Activated gamma-delta T cell (primary cell): ENCODE measurements at regions not wholly inside any gene's neighbourhood (a gene's known extent, or its start where the extent isn't known, plus 50 kb on each side); places are given as distances from the start of the nearest gene placed in this dataset.

Experiments
- DNase-seq: peaks from one replicate; lab custom pipeline; 2025; lab: John Stamatoyannopoulos, UW

DNA sequence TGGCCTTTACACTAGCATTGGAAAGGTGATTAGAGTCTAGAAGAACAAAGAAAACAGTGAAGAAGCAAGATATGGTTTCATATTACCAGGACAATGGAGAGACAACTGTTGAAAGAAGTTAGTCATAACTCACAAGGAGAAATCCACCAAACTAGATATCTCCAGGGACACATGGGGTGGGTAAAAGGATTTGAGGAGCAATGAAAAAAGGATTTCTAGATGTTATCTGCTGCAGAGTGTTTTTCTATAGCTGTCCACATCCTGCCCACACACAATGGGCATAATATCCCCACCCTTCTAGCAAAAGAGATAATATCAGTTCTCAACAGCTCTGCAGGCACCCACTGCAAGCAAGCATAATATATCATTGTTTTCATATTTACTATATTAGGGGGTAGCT lies 303.1 kb downstream of the HAO1 start:
- no peak for DNase-seq

DNA sequence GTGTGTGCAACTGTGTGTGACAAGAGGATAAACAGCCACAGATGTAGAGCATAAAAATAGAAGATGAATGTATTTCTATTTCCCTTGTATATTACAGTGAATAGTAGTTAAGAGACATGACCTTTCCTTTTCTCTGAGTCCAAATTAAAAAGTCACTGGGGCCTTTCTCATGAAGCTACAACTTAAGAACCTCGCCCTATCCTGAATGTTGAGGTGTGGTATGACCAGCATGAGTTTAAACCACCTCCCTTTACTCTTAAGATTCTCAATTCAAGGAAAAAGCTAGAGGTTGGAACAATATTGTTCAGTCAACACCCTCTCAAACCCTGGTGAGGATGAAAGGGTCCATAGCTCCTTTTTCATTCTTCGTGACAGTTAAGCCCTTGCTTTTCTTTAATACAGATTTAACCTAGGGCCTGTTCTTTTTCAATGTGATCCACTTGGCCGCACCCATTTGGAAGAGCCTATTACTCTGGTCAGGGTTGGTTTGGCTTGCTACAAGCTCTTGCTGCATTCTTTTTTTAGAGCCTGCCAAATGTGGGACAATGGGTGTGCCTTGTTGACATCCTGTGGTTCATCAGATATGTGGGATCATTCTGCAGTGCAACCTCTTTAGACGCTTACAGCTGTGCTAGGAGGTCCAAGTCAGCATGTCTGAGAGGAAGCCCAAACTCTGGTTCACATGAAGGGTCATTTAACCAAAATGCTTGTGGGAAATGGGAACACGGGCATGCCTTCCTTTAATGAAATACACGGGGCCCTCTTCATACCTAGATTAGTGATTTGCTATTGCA lies 290.0 kb downstream of the HAO1 start:
- no peak for DNase-seq

DNA sequence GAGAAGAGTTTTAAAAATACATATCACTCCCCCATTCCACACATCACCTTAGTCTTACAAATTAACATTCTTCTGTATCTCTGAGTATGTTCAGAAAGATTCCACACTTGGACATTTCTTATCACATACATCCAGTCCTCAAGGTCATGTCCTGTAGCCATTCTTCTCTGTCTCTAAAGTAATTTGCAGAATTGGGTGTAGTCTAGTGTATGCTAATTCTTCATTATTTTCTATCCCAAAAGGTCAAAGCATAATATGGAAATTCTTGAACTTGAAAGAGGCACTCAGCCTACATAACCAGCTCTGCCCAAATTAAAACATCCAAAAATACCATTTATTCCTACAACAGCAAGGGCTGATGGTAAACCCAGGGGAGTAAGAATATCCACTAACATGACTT lies 286.0 kb downstream of the HAO1 start:
- no peak for DNase-seq

DNA sequence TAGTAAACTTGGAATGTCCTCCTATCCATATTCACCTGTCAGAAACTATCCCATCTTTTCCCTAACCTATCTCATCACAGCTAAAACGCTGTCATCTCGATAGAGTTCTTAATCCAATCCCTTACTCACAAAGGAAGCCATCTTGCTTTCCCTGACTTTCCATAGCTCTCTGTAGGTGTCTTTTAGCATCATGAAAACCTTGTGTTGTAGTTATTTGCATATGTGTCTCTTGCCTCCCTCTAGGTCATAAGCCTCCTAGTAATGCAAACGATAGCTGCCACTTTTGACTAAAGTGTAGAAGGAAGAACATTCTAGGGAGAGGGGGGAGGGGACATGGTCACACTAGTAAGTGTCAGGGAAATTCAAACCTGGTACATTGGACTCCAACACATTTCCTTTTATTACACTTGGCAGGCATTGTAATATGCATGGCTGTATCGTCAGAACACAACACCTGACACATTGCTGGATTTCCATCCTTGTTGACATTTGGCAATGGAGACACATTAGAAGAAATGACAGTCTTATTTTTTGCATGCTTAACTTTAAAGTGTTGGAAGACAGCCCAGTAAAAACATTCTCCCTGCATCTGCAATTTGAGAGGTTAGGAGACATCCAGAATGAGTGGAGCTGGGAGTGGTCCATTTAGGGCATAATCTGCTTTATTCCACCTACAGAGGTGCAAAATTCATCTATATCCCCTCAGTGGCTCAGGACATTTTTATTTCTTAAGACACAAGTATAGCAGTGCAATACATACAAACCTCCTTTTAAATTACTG lies 283.4 kb downstream of the HAO1 start:
- DNase-seq: no peak

DNA sequence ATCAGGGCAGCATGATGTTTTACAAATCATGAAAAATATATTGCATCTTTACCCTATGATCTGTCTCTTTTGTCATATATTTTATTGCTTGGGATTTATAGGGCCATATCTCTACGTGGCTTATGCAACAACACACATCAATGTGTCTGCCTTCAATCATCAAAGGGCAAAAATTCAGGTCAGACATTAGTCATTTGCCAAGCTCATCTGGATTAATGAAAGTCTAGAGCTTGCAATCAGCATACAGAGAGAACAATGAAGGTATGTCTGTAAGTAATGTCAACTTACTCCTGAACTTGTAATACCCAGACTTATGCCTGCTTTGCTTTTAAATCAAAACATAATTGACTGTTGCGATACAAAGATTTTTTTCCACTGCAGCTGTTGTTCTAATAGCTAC lies 282.7 kb downstream of the HAO1 start:
- DNase-seq: no peak

DNA sequence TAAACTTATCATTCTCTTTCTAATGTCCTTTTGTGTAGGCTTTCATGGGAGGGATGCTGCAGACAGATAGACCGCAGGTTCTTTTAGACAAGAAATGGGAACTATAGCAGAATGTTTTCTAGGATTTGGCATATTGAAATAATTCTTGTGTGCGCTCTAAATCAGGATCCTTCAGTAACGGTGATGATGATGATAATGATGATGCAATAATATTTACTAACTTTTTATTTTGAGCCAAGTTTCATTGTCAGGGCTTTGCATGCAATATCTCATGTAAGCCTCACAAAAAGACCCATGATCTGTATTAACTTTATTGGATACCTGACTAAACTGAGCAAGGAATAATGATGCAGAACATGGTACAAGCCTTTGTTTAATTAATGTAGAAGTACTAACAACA lies 280.1 kb downstream of the HAO1 start:
- DNase-seq: no peak

DNA sequence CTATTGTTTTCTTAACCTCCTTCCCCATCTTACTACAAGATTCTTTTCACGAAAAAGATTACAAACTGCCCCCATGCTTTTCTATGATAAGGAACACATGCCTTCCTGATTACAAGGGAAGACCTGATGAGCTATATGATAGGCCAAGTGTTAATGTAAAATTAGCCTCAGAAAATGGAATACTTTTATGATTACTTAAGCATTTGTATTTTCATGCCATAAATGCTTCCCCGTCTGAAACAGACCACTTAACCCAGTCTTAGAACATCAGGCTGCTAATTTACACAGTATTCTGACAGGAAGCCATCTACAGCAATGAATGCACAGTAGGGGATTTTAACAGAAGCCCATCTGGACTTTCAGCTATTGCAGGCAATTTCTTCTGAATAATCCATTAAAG lies 274.9 kb downstream of the HAO1 start:
- no peak for DNase-seq

DNA sequence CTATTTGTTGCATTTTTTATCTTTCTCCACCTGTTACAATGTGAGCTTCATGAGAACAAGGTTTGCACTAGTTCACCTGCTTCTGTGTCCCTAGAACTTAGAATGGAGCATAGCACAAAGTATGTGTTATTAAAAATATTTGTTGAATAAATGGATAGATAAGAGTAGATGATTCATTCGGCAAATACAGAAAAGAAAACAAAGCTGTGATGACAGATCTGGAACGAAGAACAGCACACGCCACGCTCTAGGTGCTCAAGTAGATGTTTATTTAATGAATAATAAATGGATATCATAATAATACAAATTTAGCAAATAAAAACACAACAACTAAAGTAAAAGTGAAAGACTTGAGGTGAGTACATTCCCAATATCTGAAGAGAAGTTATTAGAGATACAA lies 273.1 kb downstream of the HAO1 start:
- DNase-seq: no peak

DNA sequence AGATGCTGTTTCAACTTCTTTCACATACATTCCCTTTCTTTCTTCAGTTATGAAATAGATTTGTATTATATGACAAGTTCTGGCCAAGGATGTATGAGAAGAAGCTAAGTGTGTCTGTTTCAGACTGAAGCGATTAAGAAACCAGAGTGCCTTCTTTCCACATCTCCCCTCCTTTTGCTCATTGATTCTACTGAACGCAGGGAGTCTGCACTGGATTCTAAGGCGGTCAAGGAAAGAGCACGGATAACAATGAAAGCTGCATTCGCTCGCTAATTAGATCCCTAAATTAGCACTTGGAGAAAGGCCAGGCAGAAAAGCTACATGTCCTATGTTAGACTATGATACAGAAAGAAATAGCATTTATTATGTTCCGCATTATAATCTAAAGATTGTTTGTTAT lies 267.7 kb downstream of the HAO1 start:
- DNase-seq: no peak

DNA sequence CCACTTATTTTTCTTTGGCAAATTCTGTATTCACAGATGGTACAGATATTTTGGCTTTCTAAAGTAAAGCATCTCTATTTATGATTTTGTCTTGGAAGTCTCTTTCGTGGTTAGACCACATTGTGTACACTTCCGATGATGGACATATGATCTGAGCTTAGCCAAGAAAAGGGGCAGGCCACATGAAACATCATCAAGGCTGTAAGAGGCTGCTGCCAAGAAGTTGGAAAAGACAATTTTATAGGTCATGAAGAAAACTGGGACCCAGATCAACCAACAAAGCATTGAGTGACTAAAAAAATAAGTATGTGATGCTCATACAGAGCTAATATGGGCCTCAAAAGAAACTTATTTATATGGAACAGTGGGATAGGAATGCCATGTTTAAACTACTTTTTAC lies 266.4 kb downstream of the HAO1 start:
- no peak for DNase-seq

DNA sequence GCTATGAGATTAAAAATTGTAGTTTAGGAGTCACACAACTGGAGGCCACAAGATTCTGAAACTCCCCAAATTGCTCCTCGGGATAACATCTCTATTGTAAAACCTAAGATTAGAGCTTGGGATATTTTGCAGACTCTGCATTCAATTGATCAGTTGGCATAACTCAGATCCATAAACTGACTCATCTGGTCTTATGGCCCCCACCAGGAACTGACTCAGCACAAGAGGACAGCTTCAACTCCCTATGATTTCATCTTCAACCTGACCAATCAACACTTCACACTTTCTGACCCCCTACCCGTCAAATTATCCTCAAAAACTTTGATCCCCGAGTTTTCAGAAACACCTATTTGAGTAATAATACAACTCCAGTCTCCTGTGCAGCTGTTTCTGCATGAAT lies 257.3 kb downstream of the HAO1 start:
- DNase-seq: no peak

DNA sequence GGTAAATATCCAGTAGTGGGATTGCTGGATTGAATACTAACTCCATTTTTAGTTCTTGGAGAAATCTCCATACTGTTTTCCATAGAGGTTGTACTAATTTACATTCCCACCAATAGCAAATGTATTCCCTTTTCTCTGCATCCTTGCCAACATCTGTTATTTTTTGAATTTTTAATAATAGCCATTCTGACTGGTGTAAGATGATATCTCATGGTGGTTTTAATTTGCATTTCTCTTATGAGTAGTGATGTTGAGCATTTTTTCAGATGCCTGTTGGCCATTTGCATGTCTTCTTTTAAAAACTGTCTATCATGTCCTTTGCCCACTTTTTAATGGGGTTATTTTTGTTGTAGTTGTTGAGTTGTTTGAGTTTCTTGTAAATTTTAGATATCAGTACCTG lies 253.2 kb downstream of the HAO1 start:
- DNase-seq: no peak

DNA sequence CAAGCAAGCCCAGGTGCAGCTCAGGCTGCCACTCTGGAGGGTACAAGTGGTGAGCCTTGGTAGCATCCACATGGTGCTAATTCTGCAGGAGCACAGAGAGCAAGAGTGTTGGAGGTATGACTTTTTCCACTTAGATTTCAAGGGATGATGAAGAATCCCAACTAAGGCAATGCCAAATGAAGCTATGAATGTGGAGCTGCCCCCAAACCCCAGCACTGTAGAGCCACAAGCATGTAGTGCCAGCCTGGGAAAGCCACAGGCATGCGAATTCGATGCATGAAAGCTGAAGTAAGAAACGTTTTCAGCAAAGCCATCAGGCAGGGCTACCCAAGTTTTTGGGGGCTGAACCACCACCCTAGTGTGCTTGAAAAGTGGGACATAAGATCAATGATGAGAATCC lies 251.1 kb downstream of the HAO1 start:
- DNase-seq: no peak

DNA sequence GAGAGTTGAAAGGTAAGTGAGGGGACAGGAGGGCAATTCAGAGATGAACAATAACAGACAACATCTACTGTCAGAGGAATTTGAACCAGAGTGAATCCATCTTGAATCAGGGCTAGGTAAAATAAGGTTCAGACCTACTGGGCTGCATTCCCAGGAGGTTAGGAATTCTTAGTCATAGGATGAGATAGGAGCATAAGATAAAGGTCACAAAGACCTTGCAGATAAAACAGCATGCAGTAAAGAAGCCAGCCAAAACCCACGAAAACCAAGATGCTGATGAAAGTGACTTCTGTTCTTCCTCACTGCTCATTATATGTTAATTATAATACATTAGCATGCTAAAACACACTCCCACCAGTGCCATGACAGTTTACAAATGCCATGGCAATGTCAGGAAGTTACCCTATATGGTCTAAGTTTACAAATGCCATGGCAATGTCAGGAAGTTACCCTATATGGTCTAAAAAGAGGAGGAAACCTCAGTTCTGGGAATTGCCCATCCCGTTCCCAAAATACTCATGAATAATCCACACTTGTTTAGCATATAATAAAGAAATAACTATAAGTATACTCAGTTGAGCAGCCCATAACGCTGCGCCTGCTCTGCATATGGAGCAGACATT lies 248.5 kb downstream of the HAO1 start:
- no peak for DNase-seq

DNA sequence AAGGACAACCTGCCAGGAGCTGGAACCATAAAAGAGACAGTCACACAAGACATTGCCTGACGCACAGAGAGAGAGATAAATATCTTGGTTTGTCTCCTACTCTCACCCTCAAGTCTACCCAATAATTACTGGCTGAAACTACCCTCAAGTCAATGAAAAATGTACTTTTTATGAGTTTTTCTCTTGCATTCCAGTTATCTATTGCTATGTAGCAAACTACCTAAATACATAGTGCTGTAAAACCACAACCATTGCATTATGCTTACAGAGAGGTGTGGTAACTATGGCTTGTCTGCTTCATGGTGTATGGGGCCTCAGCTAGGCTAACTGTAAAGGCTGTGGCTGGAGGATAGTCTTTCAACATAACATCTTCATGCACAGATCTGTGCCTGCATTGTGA lies 247.8 kb downstream of the HAO1 start:
- DNase-seq: no peak

DNA sequence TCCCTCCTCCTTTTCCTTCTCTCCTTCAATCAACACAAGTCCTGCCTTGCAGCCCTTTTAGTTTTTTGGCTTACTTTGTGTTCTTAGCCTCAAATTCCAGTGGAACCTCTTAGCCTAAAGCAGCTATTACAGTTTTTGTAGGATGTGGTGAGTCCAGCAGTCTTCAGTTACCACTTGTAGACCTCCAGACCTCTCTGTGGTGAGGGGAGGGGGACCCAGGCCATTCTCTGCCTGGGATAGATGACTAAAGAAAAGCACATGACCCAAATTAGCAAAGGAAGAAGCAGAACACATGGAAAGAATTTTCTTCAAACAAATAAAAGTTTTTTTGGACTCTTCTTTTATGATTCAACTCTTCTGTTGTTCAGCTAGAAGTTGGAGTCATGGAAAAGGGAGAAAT lies 246.5 kb downstream of the HAO1 start:
- DNase-seq: no peak

DNA sequence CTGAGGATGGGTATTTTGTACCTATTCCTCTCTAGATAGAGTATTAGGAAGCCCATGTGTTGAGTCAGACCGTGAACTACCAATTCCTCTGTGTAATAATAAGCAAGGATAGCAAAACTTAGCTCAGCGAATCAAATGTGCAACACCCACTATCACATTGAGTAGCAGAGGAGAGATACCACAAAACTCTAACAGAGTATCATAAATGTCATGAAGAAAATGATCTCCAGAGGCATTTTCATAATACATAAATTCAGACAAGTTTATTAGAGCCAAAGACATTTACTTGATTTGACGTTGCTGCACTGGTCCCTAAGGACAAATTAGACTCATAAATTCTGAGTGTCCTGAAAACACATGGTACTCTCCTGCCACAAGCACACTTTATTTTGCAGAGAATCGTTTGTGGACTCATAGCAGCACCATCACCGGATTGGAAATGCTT lies 245.2 kb downstream of the HAO1 start:
- no peak for DNase-seq

DNA sequence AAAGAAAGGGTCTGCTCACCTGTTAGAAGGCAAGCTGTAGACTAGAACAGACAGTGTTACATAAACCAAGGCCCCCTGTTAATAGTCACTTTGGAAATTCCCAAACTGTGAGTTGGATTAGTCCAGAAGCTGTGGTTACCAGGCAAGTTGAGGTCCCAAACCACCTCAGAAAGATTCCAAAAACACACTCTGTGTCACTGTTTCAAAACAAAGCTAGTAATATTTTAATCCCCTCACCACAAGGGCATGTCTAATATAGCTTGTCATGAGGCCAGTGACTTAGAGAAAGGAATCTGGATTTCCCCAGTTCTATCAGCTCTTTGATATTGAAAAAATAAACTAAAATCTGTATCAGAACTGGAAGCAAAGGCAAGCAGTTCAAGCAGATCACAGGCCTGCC lies 244.6 kb downstream of the HAO1 start:
- DNase-seq: no peak

DNA sequence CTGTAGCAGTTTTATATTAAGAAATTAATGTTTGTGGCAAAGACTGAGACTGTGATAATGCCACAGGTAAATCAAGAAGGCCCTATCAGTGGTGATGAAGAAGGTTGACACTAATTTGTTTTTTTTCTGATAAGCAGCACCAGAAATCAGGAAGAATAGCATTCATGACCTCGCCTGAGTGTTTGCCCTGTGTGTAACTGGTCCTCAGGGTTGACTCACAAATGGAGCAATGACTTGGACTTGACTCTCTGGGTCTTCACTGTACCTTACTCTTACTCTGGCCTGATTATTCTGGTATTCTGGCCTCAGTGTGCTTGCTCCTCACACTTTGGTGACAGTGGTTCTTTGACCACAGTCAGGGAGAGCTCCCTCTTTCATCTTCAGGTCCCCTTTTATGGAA lies 243.9 kb downstream of the HAO1 start:
- DNase-seq: no peak

DNA sequence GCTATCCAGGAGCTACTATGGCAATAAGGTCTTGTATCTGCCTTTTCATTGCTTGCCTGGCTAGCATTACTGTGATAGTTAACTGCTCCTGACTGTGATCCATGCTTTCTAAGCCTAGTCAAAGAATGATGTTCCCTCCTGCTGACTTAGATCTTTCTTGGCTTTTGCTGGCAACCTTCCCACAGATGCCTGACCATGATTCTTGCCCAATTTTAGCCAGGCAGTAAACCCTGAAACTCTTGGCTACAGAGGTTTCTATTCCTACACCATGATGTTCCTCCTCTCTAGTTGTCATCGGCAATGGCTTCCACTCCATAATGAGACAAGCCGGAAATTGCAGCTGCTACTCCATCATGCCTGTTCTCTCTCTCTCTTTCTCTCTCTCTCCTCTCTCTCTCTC lies 238.1 kb downstream of the HAO1 start:
- DNase-seq: no peak

DNA sequence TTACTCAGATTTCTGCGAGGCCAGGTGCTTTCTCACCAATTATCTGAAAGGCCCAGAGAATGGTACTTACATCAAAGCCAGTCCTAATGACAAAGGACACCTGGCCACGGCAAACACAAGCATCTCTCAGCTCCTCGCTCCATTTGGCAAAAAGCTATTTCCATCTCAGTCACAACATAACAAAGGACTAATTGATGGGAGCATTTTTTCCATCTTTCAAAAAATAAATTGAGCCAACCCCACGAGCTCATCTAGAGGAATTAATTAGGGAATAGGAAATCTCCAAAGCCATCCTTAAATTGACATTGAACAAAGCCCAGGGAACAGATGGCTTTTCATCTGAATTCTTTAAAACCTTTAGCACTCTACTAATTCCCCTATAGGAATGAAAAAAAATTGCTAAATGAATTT lies 236.7 kb downstream of the HAO1 start:
- no peak for DNase-seq

DNA sequence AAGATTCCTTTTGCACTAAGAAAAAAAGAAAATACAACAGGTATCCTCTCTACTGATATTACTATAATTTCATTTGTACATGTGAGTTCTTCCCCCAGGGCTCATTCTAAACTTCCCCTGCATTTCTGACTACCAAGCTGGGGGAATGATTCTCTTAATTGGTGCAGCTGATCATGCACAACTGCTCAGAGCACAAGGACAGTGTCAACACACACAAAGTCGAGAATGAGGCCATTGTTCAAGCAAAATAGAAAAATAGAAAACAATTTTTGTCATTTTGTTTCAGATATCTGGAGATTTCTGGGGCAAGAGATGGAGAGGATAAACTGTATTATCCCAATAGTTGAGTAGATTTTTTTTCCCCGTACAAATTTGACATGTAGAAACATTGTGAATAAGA lies 236.3 kb downstream of the HAO1 start:
- DNase-seq: no peak

DNA sequence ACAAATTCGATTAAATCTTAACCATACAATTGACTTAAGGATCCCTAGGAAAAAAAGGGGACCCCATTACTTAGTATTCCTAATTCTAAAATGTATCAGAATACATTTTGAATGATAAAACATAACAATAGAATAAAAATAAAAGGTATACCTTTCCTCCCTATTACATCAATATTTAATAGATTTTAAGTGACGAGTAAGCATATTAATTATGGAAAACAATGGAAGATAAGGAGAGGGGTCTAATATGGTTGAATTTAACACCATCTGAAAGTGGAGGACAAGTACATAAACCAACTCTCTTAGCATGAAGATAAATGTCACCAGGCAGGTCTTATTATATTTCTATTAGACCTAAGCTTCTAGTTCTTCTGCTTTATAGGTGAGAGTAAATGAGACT lies 232.1 kb downstream of the HAO1 start:
- DNase-seq: no peak
